ENCODE measurements at regions not wholly inside any gene's neighbourhood (a gene's known extent, or its start where the extent isn't known, plus 50 kb on each side); places are given as distances from the start of the nearest gene placed in this dataset.

DNA sequence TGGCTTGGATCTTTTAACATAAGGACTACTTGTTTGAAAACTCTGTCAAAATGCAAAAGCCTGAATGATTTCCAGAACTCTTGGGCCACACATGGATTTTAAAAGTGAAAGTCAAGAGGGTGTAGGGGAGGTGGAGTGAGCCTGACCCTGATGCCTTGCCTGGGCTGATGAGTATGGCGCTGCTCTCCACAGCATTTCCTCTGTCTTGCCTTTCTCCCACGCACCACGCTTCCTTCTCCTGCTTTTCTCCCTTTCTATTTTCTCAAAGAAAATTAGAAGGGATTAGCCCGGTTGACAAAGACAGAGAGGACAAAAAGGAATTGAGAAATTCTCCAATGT is 207.0 kb upstream of the CCDC68 start:
- TF ChIP-seq, protein P1, sequence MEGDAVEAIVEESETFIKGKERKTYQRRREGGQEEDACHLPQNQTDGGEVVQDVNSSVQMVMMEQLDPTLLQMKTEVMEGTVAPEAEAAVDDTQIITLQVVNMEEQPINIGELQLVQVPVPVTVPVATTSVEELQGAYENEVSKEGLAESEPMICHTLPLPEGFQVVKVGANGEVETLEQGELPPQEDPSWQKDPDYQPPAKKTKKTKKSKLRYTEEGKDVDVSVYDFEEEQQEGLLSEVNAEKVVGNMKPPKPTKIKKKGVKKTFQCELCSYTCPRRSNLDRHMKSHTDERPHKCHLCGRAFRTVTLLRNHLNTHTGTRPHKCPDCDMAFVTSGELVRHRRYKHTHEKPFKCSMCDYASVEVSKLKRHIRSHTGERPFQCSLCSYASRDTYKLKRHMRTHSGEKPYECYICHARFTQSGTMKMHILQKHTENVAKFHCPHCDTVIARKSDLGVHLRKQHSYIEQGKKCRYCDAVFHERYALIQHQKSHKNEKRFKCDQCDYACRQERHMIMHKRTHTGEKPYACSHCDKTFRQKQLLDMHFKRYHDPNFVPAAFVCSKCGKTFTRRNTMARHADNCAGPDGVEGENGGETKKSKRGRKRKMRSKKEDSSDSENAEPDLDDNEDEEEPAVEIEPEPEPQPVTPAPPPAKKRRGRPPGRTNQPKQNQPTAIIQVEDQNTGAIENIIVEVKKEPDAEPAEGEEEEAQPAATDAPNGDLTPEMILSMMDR (IDR thresholded peaks at IDR 0.05) = no peak
- no peak for TF ChIP-seq POLR2A (IDR thresholded peaks at IDR 0.05)
- DNase-seq (no peak), ATAC-seq (no peak)
- Histone ChIP-seq H3K36me3 (no peaks in the 10 kb centered on the region), H3K9me3 (no peaks in the 10 kb centered on the region), H3K27ac (no peak overlapping the region), H3K4me1 (no peaks in the 10 kb centered on the region), H3K4me3 (no peak overlapping the region), H3K27me3 (no peaks in the 10 kb centered on the region)
- intact Hi-C loops (cut with DNase I) = no loop called here
- WGBS (ENCODE audit: insufficient coverage, low coverage, low lambda C conversion rate, missing lambda C conversion rate) = 38% methylated on average over 4 of the region's 4 CpGs

DNA sequence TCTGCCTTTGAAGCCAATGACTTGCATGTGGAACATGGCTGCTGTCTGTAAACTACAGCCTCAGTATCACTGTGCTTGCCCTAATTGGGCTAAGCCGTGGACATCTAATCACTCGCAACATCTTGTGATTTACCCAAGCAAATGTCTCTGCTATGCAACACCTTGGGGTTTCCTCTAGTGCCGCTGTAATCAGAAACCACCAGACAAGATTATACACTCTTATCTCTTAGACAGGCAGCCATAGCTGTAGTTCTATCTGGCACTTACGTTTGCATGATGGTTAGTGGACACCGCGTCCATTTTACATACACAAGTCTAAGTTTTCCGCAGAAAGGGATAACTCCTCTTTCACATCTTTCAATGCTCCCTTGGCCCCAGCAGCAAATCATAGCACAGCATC is 204.3 kb upstream of the CCDC68 start:
- ATAC-seq (no peak), DNase-seq (no peak)
- Histone ChIP-seq H3K27me3 (no peaks in the 10 kb centered on the region), H3K9me3 (no peaks in the 10 kb centered on the region), H3K4me1 (no peaks in the 10 kb centered on the region), H3K4me3 (no peak overlapping the region), H3K27ac (no peak overlapping the region), H3K36me3 (no peaks in the 10 kb centered on the region)
- TF ChIP-seq, protein P1 (IDR thresholded peaks at IDR 0.05) = no peak
- TF ChIP-seq POLR2A (IDR thresholded peaks at IDR 0.05) = no peak
- intact Hi-C loops (cut with DNase I) = no loop called here
- WGBS (ENCODE audit: insufficient coverage, low coverage, low lambda C conversion rate, missing lambda C conversion rate) = 66% methylated on average over 5 of the region's 7 CpGs

DNA sequence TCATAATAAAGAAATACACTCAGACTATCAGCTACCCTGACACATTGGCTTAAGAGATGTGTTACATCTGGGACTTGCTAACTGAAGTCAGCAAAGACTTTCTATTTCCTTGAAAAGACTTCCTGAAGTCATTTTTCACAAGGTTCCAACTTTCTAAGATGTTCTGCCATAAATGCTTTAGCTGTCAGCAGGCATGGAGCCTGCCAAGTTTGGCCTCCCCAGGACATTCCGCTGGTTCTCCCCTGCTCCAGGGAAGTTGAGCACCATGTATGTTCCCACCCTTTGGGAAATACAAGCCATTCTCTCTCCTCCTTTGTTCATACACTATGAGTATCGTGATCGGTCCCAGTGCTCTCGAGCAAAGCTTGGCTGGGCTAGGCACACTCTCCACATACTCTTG is 202.7 kb upstream of the CCDC68 start:
- H3K9me3 ChIP-seq = no peaks in the 10 kb centered on the region
- no peaks in the 10 kb centered on the region for H3K36me3 ChIP-seq
- no peak for DNase-seq
- ATAC-seq = no peak
- TF ChIP-seq POLR2A (IDR thresholded peaks at IDR 0.05) = no peak
- TF ChIP-seq, protein P1 (IDR thresholded peaks at IDR 0.05) = no peak
- H3K4me3 ChIP-seq = no peak overlapping the region
- no peaks in the 10 kb centered on the region for H3K4me1 ChIP-seq
- intact Hi-C loops (cut with DNase I) = no loop called here
- H3K27ac ChIP-seq = no peak overlapping the region
- 47% methylated on average over 2 of the region's 4 CpGs for WGBS (ENCODE audit: insufficient coverage, low coverage, low lambda C conversion rate, missing lambda C conversion rate)
- H3K27me3 ChIP-seq = no peaks in the 10 kb centered on the region

- WGBS (ENCODE audit: insufficient coverage, low coverage, low lambda C conversion rate, missing lambda C conversion rate) = 57% methylated on average over 2 of the region's 4 CpGs
Observed at GRCh38 chr18:55159027-55159426, 199.8 kb upstream of the CCDC68 start.

More at GRCh38 chr18:55159027-55159426, 199.8 kb upstream of the CCDC68 start:
- Histone ChIP-seq H3K27ac (no peak overlapping the region), H3K9me3 (no peaks in the 10 kb centered on the region), H3K27me3 (no peaks in the 10 kb centered on the region), H3K4me1 (no peaks in the 10 kb centered on the region), H3K4me3 (no peak overlapping the region), H3K36me3 (no peaks in the 10 kb centered on the region)
- TF ChIP-seq, protein P1 (IDR thresholded peaks at IDR 0.05) = no peak
- TF ChIP-seq POLR2A (IDR thresholded peaks at IDR 0.05) = no peak
- no peak for DNase-seq
- no peak for ATAC-seq
- intact Hi-C loops (cut with DNase I) = no loop called here

All from right lobe of liver (tissue), 6 donors.